PFSK-1 (cell line): ENCODE measurements at regions not wholly inside any gene's neighbourhood (a gene's known extent, or its start where the extent isn't known, plus 50 kb on each side); places are given as distances from the start of the nearest gene placed in this dataset.

Experiments
- FOXP2 ChIP-seq: optimal IDR thresholded peaks from 2 replicates; pipeline ENCODE3; 2011; ENCODE audit warnings: borderline replicate concordance, control low read depth, inconsistent platforms; ENCODE audit not compliant: insufficient read depth; ENCODE audit errors: extremely low read length, extremely low read depth
- POLR2AphosphoS5 ChIP-seq: IDR thresholded peaks from 2 replicates; pipeline ENCODE4 v1.6.1; 2012; ENCODE audit warnings: low read depth, mild to moderate bottlenecking, control low read depth, low read length, moderate library complexity
- REST ChIP-seq, 2 experiments: IDR thresholded peaks; 2 replicates each; pipeline versions ENCODE4 v1.6.1 to v1.8.0; 2011 to 2012; ENCODE audit warnings: low read depth in 2 of 2, low read length in 2 of 2, control low read depth in 1 of 2, inconsistent platforms in 1 of 2, mild to moderate bottlenecking in 1 of 2, moderate library complexity in 1 of 2; ENCODE audit not compliant: insufficient read depth in 1 of 2
- SIN3A ChIP-seq: IDR thresholded peaks from 2 replicates; pipeline ENCODE4 v1.6.1; 2012; ENCODE audit warnings: mild to moderate bottlenecking, low read length, moderate library complexity, borderline replicate concordance; ENCODE audit not compliant: insufficient read depth
- TAF1 ChIP-seq: IDR thresholded peaks from 2 replicates; pipeline ENCODE4 v1.6.1; 2012; ENCODE audit warnings: low read length, control low read depth, borderline replicate concordance; ENCODE audit not compliant: insufficient read depth

- TF ChIP-seq TAF1 = no peak
- no peak for TF ChIP-seq POLR2AphosphoS5
- TF ChIP-seq FOXP2 = no peak
- no peak for TF ChIP-seq REST (IDR thresholded peaks at IDR 0.05; ENCODE audit: insufficient read depth in 1 of 2, low read depth in 2 of 2, low read length in 2 of 2)
- TF ChIP-seq SIN3A = no peak
Measured at GRCh38 chr16:26189536-26189935, 497.8 kb downstream of the HS3ST4 start.

- TF ChIP-seq TAF1 = no peak
- no peak for TF ChIP-seq POLR2AphosphoS5
- TF ChIP-seq FOXP2 = no peak
- no peak for TF ChIP-seq REST (IDR thresholded peaks at IDR 0.05; ENCODE audit: insufficient read depth in 1 of 2, low read depth in 2 of 2, low read length in 2 of 2)
- TF ChIP-seq SIN3A = no peak
Measured at GRCh38 chr16:26194526-26194925, 502.8 kb downstream of the HS3ST4 start.

GRCh38 chr16:26195225-26195624 lies 503.5 kb downstream of the HS3ST4 start:
- TF ChIP-seq TAF1 = no peak
- no peak for TF ChIP-seq POLR2AphosphoS5
- no peak for TF ChIP-seq SIN3A
- no peak for TF ChIP-seq REST (IDR thresholded peaks at IDR 0.05; ENCODE audit: insufficient read depth in 1 of 2, low read depth in 2 of 2, low read length in 2 of 2)
- no peak for TF ChIP-seq FOXP2

GRCh38 chr16:26196310-26196709 lies 504.6 kb downstream of the HS3ST4 start:
- no peak for TF ChIP-seq REST (IDR thresholded peaks at IDR 0.05; ENCODE audit: insufficient read depth in 1 of 2, low read depth in 2 of 2, low read length in 2 of 2)
- no peak for TF ChIP-seq FOXP2
- TF ChIP-seq SIN3A = no peak
- TF ChIP-seq TAF1 = no peak
- no peak for TF ChIP-seq POLR2AphosphoS5

GRCh38 chr16:26196802-26197201 lies 505.0 kb downstream of the HS3ST4 start:
- TF ChIP-seq TAF1 (no peak), REST (IDR thresholded peaks at IDR 0.05; ENCODE audit: insufficient read depth in 1 of 2, low read depth in 2 of 2, low read length in 2 of 2) (no peak), POLR2AphosphoS5 (no peak), SIN3A (no peak), FOXP2 (no peak)
